ENCODE measurements at regions not wholly inside any gene's neighbourhood (a gene's known extent, or its start where the extent isn't known, plus 50 kb on each side); places are given as distances from the start of the nearest gene placed in this dataset.
A peak's percentile ranks its signal among the peaks of the same experiment; 100 is the strongest.

- no peak for FAIRE-seq
- DNase-seq = peak in 2 of 5 donors; percentile 3 to 8
- H3K27ac ChIP-seq (ENCODE audit: low read depth in 2 of 2, low read length in 2 of 2) = no peak overlapping the region
- H3K4me3 ChIP-seq (ENCODE audit: low read length in 3 of 3) = no peak overlapping the region
- H3K27me3 ChIP-seq (ENCODE audit: control insufficient read depth, insufficient read depth, low read length) = no peaks in the 10 kb centered on the region
- no peaks in the 10 kb centered on the region for H3K9me3 ChIP-seq (ENCODE audit: control insufficient read depth in 2 of 3, insufficient read depth in 1 of 3, low read length in 3 of 3)
- no peaks in the 10 kb centered on the region for H3K36me3 ChIP-seq (ENCODE audit: control insufficient read depth in 2 of 3, insufficient read depth in 3 of 3, low read length in 3 of 3)
- TF ChIP-seq, protein P1, sequence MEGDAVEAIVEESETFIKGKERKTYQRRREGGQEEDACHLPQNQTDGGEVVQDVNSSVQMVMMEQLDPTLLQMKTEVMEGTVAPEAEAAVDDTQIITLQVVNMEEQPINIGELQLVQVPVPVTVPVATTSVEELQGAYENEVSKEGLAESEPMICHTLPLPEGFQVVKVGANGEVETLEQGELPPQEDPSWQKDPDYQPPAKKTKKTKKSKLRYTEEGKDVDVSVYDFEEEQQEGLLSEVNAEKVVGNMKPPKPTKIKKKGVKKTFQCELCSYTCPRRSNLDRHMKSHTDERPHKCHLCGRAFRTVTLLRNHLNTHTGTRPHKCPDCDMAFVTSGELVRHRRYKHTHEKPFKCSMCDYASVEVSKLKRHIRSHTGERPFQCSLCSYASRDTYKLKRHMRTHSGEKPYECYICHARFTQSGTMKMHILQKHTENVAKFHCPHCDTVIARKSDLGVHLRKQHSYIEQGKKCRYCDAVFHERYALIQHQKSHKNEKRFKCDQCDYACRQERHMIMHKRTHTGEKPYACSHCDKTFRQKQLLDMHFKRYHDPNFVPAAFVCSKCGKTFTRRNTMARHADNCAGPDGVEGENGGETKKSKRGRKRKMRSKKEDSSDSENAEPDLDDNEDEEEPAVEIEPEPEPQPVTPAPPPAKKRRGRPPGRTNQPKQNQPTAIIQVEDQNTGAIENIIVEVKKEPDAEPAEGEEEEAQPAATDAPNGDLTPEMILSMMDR (IDR thresholded peaks at IDR 0.05; ENCODE audit: borderline replicate concordance, extremely low read depth, insufficient read depth) = no peak
- H3K4me1 ChIP-seq (ENCODE audit: control insufficient read depth in 2 of 3, insufficient read depth in 2 of 3, low read depth in 1 of 3, low read length in 3 of 3) = no peaks in the 10 kb centered on the region
- intact Hi-C loops (cut with DNase I) = no loop called here
- H3K9ac ChIP-seq (ENCODE audit: low read length in 3 of 3) = no peak overlapping the region
These were observed 1139.9 kb upstream of the LRRN3 start for GRCh38 chr7:109950821-109951564.

DNA sequence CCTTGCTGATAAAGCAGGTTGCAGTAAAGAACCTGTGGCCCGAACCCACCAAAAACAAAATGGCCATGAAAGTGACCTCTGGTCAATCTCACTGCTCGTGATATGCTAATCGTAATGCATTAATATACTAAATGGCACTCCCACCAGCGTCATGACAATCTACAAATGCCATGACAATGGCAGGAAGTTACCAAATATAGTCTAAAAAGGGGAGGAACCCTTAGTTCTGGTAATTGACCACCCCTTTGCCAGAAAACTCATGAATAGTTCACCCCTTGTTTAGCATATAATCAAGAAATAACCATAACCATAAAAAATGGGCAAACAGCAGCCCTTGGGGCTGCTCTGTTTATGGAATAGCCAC lies 1139.4 kb upstream of the LRRN3 start:
- Histone ChIP-seq H3K27ac (ENCODE audit: low read depth in 2 of 2, low read length in 2 of 2) (no peak overlapping the region), H3K4me3 (ENCODE audit: low read length in 3 of 3) (no peak overlapping the region), H3K9me3 (ENCODE audit: control insufficient read depth in 2 of 3, insufficient read depth in 1 of 3, low read length in 3 of 3) (no peaks in the 10 kb centered on the region), H3K4me1 (ENCODE audit: control insufficient read depth in 2 of 3, insufficient read depth in 2 of 3, low read depth in 1 of 3, low read length in 3 of 3) (no peaks in the 10 kb centered on the region), H3K36me3 (ENCODE audit: control insufficient read depth in 2 of 3, insufficient read depth in 3 of 3, low read length in 3 of 3) (no peaks in the 10 kb centered on the region), H3K27me3 (ENCODE audit: control insufficient read depth, insufficient read depth, low read length) (no peaks in the 10 kb centered on the region), H3K9ac (ENCODE audit: low read length in 3 of 3) (no peak overlapping the region)
- intact Hi-C loops (cut with DNase I) = no loop called here
- TF ChIP-seq, protein P1 (IDR thresholded peaks at IDR 0.05; ENCODE audit: borderline replicate concordance, extremely low read depth, insufficient read depth) = no peak
- DNase-seq = no peak
- FAIRE-seq = no peak

DNA sequence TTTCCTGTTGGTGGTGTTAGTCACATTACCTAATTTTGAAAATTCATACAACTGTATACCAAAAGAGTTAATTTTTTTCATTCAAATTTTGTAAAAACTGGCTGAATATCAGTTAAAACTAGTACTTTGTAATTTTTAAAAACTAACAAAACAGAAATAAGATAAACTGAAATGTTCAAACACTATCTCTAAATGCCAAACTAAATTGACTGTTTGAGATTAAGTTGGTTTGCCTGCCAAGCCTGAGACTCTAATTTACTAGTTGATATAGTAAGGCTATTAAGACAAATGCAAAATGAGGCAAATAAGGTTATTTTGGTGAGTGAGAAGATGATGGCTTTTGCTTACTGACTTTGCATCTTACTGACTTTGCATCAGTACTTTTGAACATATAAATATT lies 1134.9 kb upstream of the LRRN3 start:
- FAIRE-seq (no peak), DNase-seq (no peak)
- TF ChIP-seq, protein P1 (IDR thresholded peaks at IDR 0.05; ENCODE audit: borderline replicate concordance, extremely low read depth, insufficient read depth) = no peak
- no peak overlapping the region for H3K27ac ChIP-seq (ENCODE audit: low read depth in 2 of 2, low read length in 2 of 2)
- no peak overlapping the region for H3K9ac ChIP-seq (ENCODE audit: low read length in 3 of 3)
- H3K4me3 ChIP-seq (ENCODE audit: low read length in 3 of 3) = no peak overlapping the region
- no peaks in the 10 kb centered on the region for H3K9me3 ChIP-seq (ENCODE audit: control insufficient read depth in 2 of 3, insufficient read depth in 1 of 3, low read length in 3 of 3)
- no peaks in the 10 kb centered on the region for H3K4me1 ChIP-seq (ENCODE audit: control insufficient read depth in 2 of 3, insufficient read depth in 2 of 3, low read depth in 1 of 3, low read length in 3 of 3)
- intact Hi-C loops (cut with DNase I) = no loop called here
- H3K27me3 ChIP-seq (ENCODE audit: control insufficient read depth, insufficient read depth, low read length) = no peaks in the 10 kb centered on the region
- no peaks in the 10 kb centered on the region for H3K36me3 ChIP-seq (ENCODE audit: control insufficient read depth in 2 of 3, insufficient read depth in 3 of 3, low read length in 3 of 3)

DNA sequence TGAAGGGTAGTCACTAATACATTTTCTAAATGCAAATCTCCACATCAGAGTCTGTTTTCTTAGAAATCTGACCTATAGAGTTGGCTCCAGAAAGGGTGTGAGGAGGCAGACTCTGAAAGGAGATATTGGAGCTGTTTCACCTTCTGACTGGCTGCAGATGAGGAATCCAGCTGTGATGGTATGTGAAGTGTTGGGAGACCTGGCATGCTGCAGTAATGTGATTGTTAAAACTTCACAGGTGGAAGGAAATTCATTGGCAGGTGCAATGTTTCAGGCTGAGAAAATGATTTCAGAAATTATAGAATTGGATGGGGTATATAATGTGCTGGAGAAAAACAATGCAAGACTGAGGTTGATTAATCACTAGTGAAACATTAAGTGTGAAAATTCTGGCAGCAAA lies 1134.0 kb upstream of the LRRN3 start:
- no peaks in the 10 kb centered on the region for H3K9me3 ChIP-seq (ENCODE audit: control insufficient read depth in 2 of 3, insufficient read depth in 1 of 3, low read length in 3 of 3)
- no peak overlapping the region for H3K4me3 ChIP-seq (ENCODE audit: low read length in 3 of 3)
- FAIRE-seq (no peak), DNase-seq (peak in 2 of 5 donors; percentile 8 to 9)
- H3K36me3 ChIP-seq (ENCODE audit: control insufficient read depth in 2 of 3, insufficient read depth in 3 of 3, low read length in 3 of 3) = no peaks in the 10 kb centered on the region
- H3K27ac ChIP-seq (ENCODE audit: low read depth in 2 of 2, low read length in 2 of 2) = no peak overlapping the region
- no peak overlapping the region for H3K9ac ChIP-seq (ENCODE audit: low read length in 3 of 3)
- TF ChIP-seq, protein P1 (IDR thresholded peaks at IDR 0.05; ENCODE audit: borderline replicate concordance, extremely low read depth, insufficient read depth) = no peak
- no peaks in the 10 kb centered on the region for H3K27me3 ChIP-seq (ENCODE audit: control insufficient read depth, insufficient read depth, low read length)
- intact Hi-C loops (cut with DNase I) = no loop called here
- H3K4me1 ChIP-seq (ENCODE audit: control insufficient read depth in 2 of 3, insufficient read depth in 2 of 3, low read depth in 1 of 3, low read length in 3 of 3) = no peaks in the 10 kb centered on the region
